Endodermal cell (in vitro differentiated cells): ENCODE measurements at regions not wholly inside any gene's neighbourhood (a gene's known extent, or its start where the extent isn't known, plus 50 kb on each side); places are given as distances from the start of the nearest gene placed in this dataset.
"Not testable (repeated sequence)": the region's sequence is repeated elsewhere in the genome, so short reads cannot be mapped to it uniquely, and the experiment has no call there.

Source experiments
- DNase-seq: peaks from one replicate; pipeline ENCODE4 v3.0.0-alpha.2; 2017
- H3K27ac ChIP-seq: 2 replicates; pipeline ENCODE4 v1.5.1; 2013; ENCODE audit warnings: mild to moderate bottlenecking, low read depth, low read length, moderate library complexity
- H3K27me3 ChIP-seq: 2 replicates; pipeline ENCODE4 v1.6.1; 2013; ENCODE audit warnings: mild to moderate bottlenecking, low read length, moderate library complexity; ENCODE audit not compliant: insufficient read depth, control insufficient read depth, poor library complexity, severe bottlenecking
- H3K36me3 ChIP-seq: 2 replicates; pipeline ENCODE4 v1.7.0; 2013; ENCODE audit warnings: mild to moderate bottlenecking, low read length, moderate library complexity; ENCODE audit not compliant: control insufficient read depth, insufficient read depth
- H3K4me1 ChIP-seq: one replicate; pipeline ENCODE4 v1.7.0; 2013; ENCODE audit warnings: low read length; ENCODE audit not compliant: control insufficient read depth, insufficient read depth
- H3K4me3 ChIP-seq: 2 replicates; pipeline ENCODE4 v1.5.1; 2013; ENCODE audit warnings: mild to moderate bottlenecking, low read length, moderate library complexity
- H3K9ac ChIP-seq: 2 replicates; pipeline ENCODE4 v1.6.1; 2013; ENCODE audit warnings: mild to moderate bottlenecking, low read length, moderate library complexity; ENCODE audit not compliant: poor library complexity, severe bottlenecking; ENCODE audit errors: extremely low read depth
- H3K9me3 ChIP-seq: 2 replicates; pipeline ENCODE4 v1.6.1; 2013; ENCODE audit warnings: mild to moderate bottlenecking, low read length, moderate library complexity; ENCODE audit not compliant: control insufficient read depth
- H3K27ac Mint-ChIP-seq: 2 replicates; pipeline ENCODE4 v1.8.0; 2020; ENCODE audit warnings: mixed read lengths
- H3K27me3 Mint-ChIP-seq: 2 replicates; pipeline ENCODE4 v1.8.0; 2021; ENCODE audit warnings: mild to moderate bottlenecking, mixed read lengths; ENCODE audit not compliant: insufficient read depth
- H3K36me3 Mint-ChIP-seq: 2 replicates; pipeline ENCODE4 v1.8.0; 2020; ENCODE audit warnings: low read depth, mixed read lengths
- H3K4me1 Mint-ChIP-seq: 2 replicates; pipeline ENCODE4 v1.8.0; 2020; ENCODE audit warnings: mixed read lengths
- H3K4me3 Mint-ChIP-seq: 2 replicates; pipeline ENCODE4 v1.8.0; 2020; ENCODE audit warnings: mild to moderate bottlenecking, moderate library complexity, mixed read lengths
- H3K9me3 Mint-ChIP-seq: 2 replicates; pipeline ENCODE4 v1.8.0; 2020; ENCODE audit warnings: mild to moderate bottlenecking, mixed read lengths
- WGBS, 2 experiments: methylation state at CpG; one replicate each; pipeline versions ENCODE4 v1.1.5 to v1.1.7; 2013; ENCODE audit warnings: missing lambda C conversion rate in 2 of 2, mixed read lengths in 1 of 2; ENCODE audit not compliant: insufficient coverage in 1 of 2, insufficient read length in 1 of 2; 5-methylcytosine and 5-hydroxymethylcytosine counted together

- H3K9ac ChIP-seq, H3K9me3 Mint-ChIP-seq, H3K4me3 Mint-ChIP-seq, H3K36me3 Mint-ChIP-seq, H3K27me3 ChIP-seq, H3K4me3 ChIP-seq, H3K4me1 Mint-ChIP-seq, H3K27me3 Mint-ChIP-seq, H3K27ac ChIP-seq, H3K27ac Mint-ChIP-seq, H3K36me3 ChIP-seq, H3K4me1 ChIP-seq: not testable (repeated sequence)
- 10 to 11% methylated on average over 1 of the region's 4 CpGs for WGBS, 2 experiments
- peak; percentile 0 for DNase-seq
- peaks cover 11% of the 10 kb centered on the region for H3K9me3 ChIP-seq
Measured at GRCh38 chr13:16201202-16201601, 2980.4 kb downstream of the TUBA3C start.

GRCh38 chr13:16160609-16161008 is 3021.0 kb downstream of the TUBA3C start:
- not testable (repeated sequence) for H3K4me3 Mint-ChIP-seq, H3K9ac ChIP-seq, H3K27me3 ChIP-seq, H3K4me1 Mint-ChIP-seq, H3K4me3 ChIP-seq, H3K36me3 Mint-ChIP-seq, H3K27me3 Mint-ChIP-seq, H3K27ac ChIP-seq, DNase-seq, H3K27ac Mint-ChIP-seq, H3K36me3 ChIP-seq, H3K4me1 ChIP-seq
- H3K9me3 Mint-ChIP-seq = peaks cover 52% of the 10 kb centered on the region
- 70 to 82% methylated on average over 5 of the region's 6 CpGs for WGBS, 2 experiments
- peaks cover 37% of the 10 kb centered on the region for H3K9me3 ChIP-seq

GRCh38 chr13:16158958-16159357 is 3022.7 kb downstream of the TUBA3C start:
- not testable (repeated sequence) for H3K36me3 ChIP-seq, H3K27me3 Mint-ChIP-seq, H3K4me1 ChIP-seq, H3K4me3 Mint-ChIP-seq, H3K27ac ChIP-seq, H3K36me3 Mint-ChIP-seq, H3K4me3 ChIP-seq, H3K27ac Mint-ChIP-seq, H3K4me1 Mint-ChIP-seq, H3K27me3 ChIP-seq, DNase-seq, H3K9ac ChIP-seq
- H3K9me3 ChIP-seq = peaks cover 34% of the 10 kb centered on the region
- H3K9me3 Mint-ChIP-seq = peaks cover 54% of the 10 kb centered on the region
- WGBS, 2 experiments = no CpG with 5 or more reads among the region's 5 CpGs

GRCh38 chr13:16158016-16158415 is 3023.6 kb downstream of the TUBA3C start:
- not testable (repeated sequence) for H3K27me3 ChIP-seq, H3K27ac ChIP-seq, DNase-seq, H3K9ac ChIP-seq, H3K4me1 Mint-ChIP-seq, H3K27me3 Mint-ChIP-seq, H3K27ac Mint-ChIP-seq, H3K36me3 ChIP-seq, H3K4me3 ChIP-seq, H3K4me3 Mint-ChIP-seq, H3K4me1 ChIP-seq, H3K36me3 Mint-ChIP-seq
- peaks cover 49% of the 10 kb centered on the region for H3K9me3 Mint-ChIP-seq
- peaks cover 29% of the 10 kb centered on the region for H3K9me3 ChIP-seq
- WGBS, 2 experiments = no CpG with 5 or more reads among the region's 6 CpGs

- H3K9me3 ChIP-seq = peaks cover 35% of the 10 kb centered on the region
- not testable (repeated sequence) for H3K27ac Mint-ChIP-seq, H3K4me1 ChIP-seq, H3K36me3 Mint-ChIP-seq, H3K4me1 Mint-ChIP-seq, H3K27ac ChIP-seq, H3K4me3 ChIP-seq, H3K27me3 ChIP-seq, H3K36me3 ChIP-seq, H3K9ac ChIP-seq, H3K4me3 Mint-ChIP-seq, DNase-seq, H3K27me3 Mint-ChIP-seq
- 71 to 90% methylated on average over 3 to 6 of the region's 8 CpGs for WGBS, 2 experiments
- peaks cover 53% of the 10 kb centered on the region for H3K9me3 Mint-ChIP-seq
Measured at GRCh38 chr13:16152849-16153248, 3028.8 kb downstream of the TUBA3C start.

- not testable (repeated sequence) for H3K4me1 Mint-ChIP-seq, H3K4me1 ChIP-seq, H3K9ac ChIP-seq, H3K4me3 Mint-ChIP-seq, H3K27ac ChIP-seq, H3K27ac Mint-ChIP-seq, H3K27me3 ChIP-seq, H3K4me3 ChIP-seq, H3K36me3 ChIP-seq, H3K36me3 Mint-ChIP-seq, H3K27me3 Mint-ChIP-seq
- DNase-seq = peak; percentile 5
- H3K9me3 Mint-ChIP-seq = peaks cover 53% of the 10 kb centered on the region
- WGBS, 2 experiments = 73% methylated on average over 4 of the region's 7 CpGs; no CpG with 5 or more reads in 1 of the 2 experiments
- peaks cover 40% of the 10 kb centered on the region for H3K9me3 ChIP-seq
Measured at GRCh38 chr13:16151296-16151695, 3030.3 kb downstream of the TUBA3C start.

- not testable (repeated sequence) for H3K4me3 ChIP-seq, H3K36me3 ChIP-seq, H3K4me3 Mint-ChIP-seq, H3K36me3 Mint-ChIP-seq, H3K27ac ChIP-seq, H3K9ac ChIP-seq, H3K27me3 Mint-ChIP-seq, H3K27ac Mint-ChIP-seq, DNase-seq, H3K4me1 ChIP-seq, H3K27me3 ChIP-seq, H3K4me1 Mint-ChIP-seq
- peaks cover 61% of the 10 kb centered on the region for H3K9me3 Mint-ChIP-seq
- WGBS, 2 experiments = 81% methylated on average over 3 of the region's 10 CpGs; no CpG with 5 or more reads in 1 of the 2 experiments
- peaks cover 53% of the 10 kb centered on the region for H3K9me3 ChIP-seq
Measured at GRCh38 chr13:16149415-16149814, 3032.2 kb downstream of the TUBA3C start.
